ENCODE measurements at regions not wholly inside any gene's neighbourhood (a gene's known extent, or its start where the extent isn't known, plus 50 kb on each side); places are given as distances from the start of the nearest gene placed in this dataset. TPM values are rescaled to one million over a fixed set of nuclear protein-coding genes. Genes with fewer than 3 reads are reported as not detected.

- Mint-ChIP-seq H3K27me3 (ENCODE audit: low read depth in 3 of 3) (no peaks in the 10 kb centered on the region), H3K4me1 (no peaks in the 10 kb centered on the region), H3K9me3 (peaks cover 0 to 1% (median 0%) of the 10 kb centered on the region in 7 donors), H3K27ac (no peak overlapping the region), H3K36me3 (no peaks in the 10 kb centered on the region), H3K4me3 (no peak overlapping the region)
- Histone ChIP-seq H3K4me2 (replicated peaks; ENCODE audit: extremely low read depth, low read length, poor library complexity, severe bottlenecking) (no peak overlapping the region), H3K4me3 (replicated peaks in 1 of 3; ENCODE audit: low read depth in 2 of 3, low read length in 3 of 3) (no peak overlapping the region), H2AFZ (ENCODE audit: insufficient read depth, low read depth, low read length, poor library complexity, severe bottlenecking) (no peak overlapping the region), H3K4me1 (ENCODE audit: control insufficient read depth in 1 of 2, insufficient read depth in 2 of 2, low read length in 2 of 2) (no peaks in the 10 kb centered on the region), H4K20me1 (ENCODE audit: insufficient read depth, low read length) (no peaks in the 10 kb centered on the region), H3K27ac (ENCODE audit: low read depth in 1 of 2, low read length in 2 of 2) (no peak overlapping the region), H3K79me2 (ENCODE audit: insufficient read depth, low read length) (no peaks in the 10 kb centered on the region), H3K36me3 (replicated peaks in 1 of 2; ENCODE audit: control insufficient read depth in 1 of 2, insufficient read depth in 2 of 2, low read length in 2 of 2) (no peaks in the 10 kb centered on the region), H3K9me3 (replicated peaks in 1 of 2; ENCODE audit: control insufficient read depth in 1 of 2, insufficient read depth in 1 of 2, low read length in 2 of 2) (no peaks in the 10 kb centered on the region), H3K9ac (ENCODE audit: insufficient read depth, low read length, poor library complexity, severe bottlenecking) (no peak overlapping the region), H3K27me3 (ENCODE audit: control insufficient read depth in 2 of 2, insufficient read depth in 2 of 2, low read length in 2 of 2) (no peaks in the 10 kb centered on the region)
- DNase-seq = no peak
- 83% methylated on average over 2 of the region's 4 CpGs for WGBS (ENCODE audit: insufficient coverage)
- intact Hi-C loops (cut with micrococcal nuclease) = no loop called here
- TF ChIP-seq CTCF (IDR thresholded peaks at IDR 0.05) = no peak
Measured at GRCh38 chr14:38145142-38145541, 62.6 kb upstream of the SSTR1 start.

- Histone ChIP-seq H3K36me3 (replicated peaks in 1 of 2; ENCODE audit: control insufficient read depth in 1 of 2, insufficient read depth in 2 of 2, low read length in 2 of 2) (no peaks in the 10 kb centered on the region), H3K4me2 (replicated peaks; ENCODE audit: extremely low read depth, low read length, poor library complexity, severe bottlenecking) (no peak overlapping the region), H3K27ac (ENCODE audit: low read depth in 1 of 2, low read length in 2 of 2) (no peak overlapping the region), H3K27me3 (ENCODE audit: control insufficient read depth in 2 of 2, insufficient read depth in 2 of 2, low read length in 2 of 2) (no peaks in the 10 kb centered on the region), H3K4me3 (replicated peaks in 1 of 3; ENCODE audit: low read depth in 2 of 3, low read length in 3 of 3) (no peak overlapping the region), H3K9me3 (replicated peaks in 1 of 2; ENCODE audit: control insufficient read depth in 1 of 2, insufficient read depth in 1 of 2, low read length in 2 of 2) (no peaks in the 10 kb centered on the region), H3K9ac (ENCODE audit: insufficient read depth, low read length, poor library complexity, severe bottlenecking) (no peak overlapping the region), H3K4me1 (ENCODE audit: control insufficient read depth in 1 of 2, insufficient read depth in 2 of 2, low read length in 2 of 2) (no peaks in the 10 kb centered on the region), H2AFZ (ENCODE audit: insufficient read depth, low read depth, low read length, poor library complexity, severe bottlenecking) (no peak overlapping the region), H3K79me2 (ENCODE audit: insufficient read depth, low read length) (no peaks in the 10 kb centered on the region), H4K20me1 (ENCODE audit: insufficient read depth, low read length) (no peaks in the 10 kb centered on the region)
- peaks cover 0 to 1% (median 0%) of the 10 kb centered on the region in 7 donors for H3K9me3 Mint-ChIP-seq
- no peaks in the 10 kb centered on the region for H3K4me1 Mint-ChIP-seq
- TF ChIP-seq CTCF (IDR thresholded peaks at IDR 0.05) = no peak
- intact Hi-C loops (cut with micrococcal nuclease) = no loop called here
- WGBS (ENCODE audit: insufficient coverage) = 48% methylated on average over 3 of the region's 3 CpGs
- no peaks in the 10 kb centered on the region for H3K36me3 Mint-ChIP-seq
- no peaks in the 10 kb centered on the region for H3K27me3 Mint-ChIP-seq (ENCODE audit: low read depth in 3 of 3)
- no peak overlapping the region for H3K27ac Mint-ChIP-seq
- H3K4me3 Mint-ChIP-seq = no peak overlapping the region
- DNase-seq = no peak
Measured at GRCh38 chr14:38150075-38150474, 57.6 kb upstream of the SSTR1 start.

Small RNAs in the stretch of these regions (small RNA-seq; reads per million reads assigned to genes)
- 0.94 reads per million for gene RF00406 (ENCODE audit: insufficient read length, low read depth)
- not detected for gene RNU6-1277P (ENCODE audit: insufficient read length, low read depth)

Data from CD14-positive monocyte (primary cell).